ENCODE measurements at regions not wholly inside any gene's neighbourhood (a gene's known extent, or its start where the extent isn't known, plus 50 kb on each side); places are given as distances from the start of the nearest gene placed in this dataset.
"Not testable (repeated sequence)": the region's sequence is repeated elsewhere in the genome, so short reads cannot be mapped to it uniquely, and the experiment has no call there.

- DNase-seq (ENCODE audit: low read depth): no peak
Measured at GRCh38 chr3:33956776-33957175, 158.3 kb downstream of the PDCD6IP start.

GRCh38 chr3:33957176-33957575 is 158.7 kb downstream of the PDCD6IP start:
- DNase-seq (ENCODE audit: low read depth): no peak

GRCh38 chr3:33958661-33959060 is 160.2 kb downstream of the PDCD6IP start:
- DNase-seq (ENCODE audit: low read depth): no peak

- no peak for DNase-seq (ENCODE audit: low read depth)
Measured at GRCh38 chr3:33962396-33962795, 164.0 kb downstream of the PDCD6IP start.

- not testable (repeated sequence) for DNase-seq (ENCODE audit: low read depth)
Measured at GRCh38 chr3:33970180-33970579, 171.8 kb downstream of the PDCD6IP start.

- no peak for DNase-seq (ENCODE audit: low read depth)
Measured at GRCh38 chr3:33971055-33971454, 172.6 kb downstream of the PDCD6IP start.

- DNase-seq (ENCODE audit: low read depth): no peak
Measured at GRCh38 chr3:33975463-33975862, 177.0 kb downstream of the PDCD6IP start.

- DNase-seq (ENCODE audit: low read depth): no peak
Measured at GRCh38 chr3:33977227-33977626, 178.8 kb downstream of the PDCD6IP start.

GRCh38 chr3:33980252-33980651 is 181.8 kb downstream of the PDCD6IP start:
- DNase-seq (ENCODE audit: low read depth): no peak

- DNase-seq (ENCODE audit: low read depth): no peak
Measured at GRCh38 chr3:33982269-33982798, 183.9 kb downstream of the PDCD6IP start.

- DNase-seq (ENCODE audit: low read depth): not testable (repeated sequence)
Measured at GRCh38 chr3:33982949-33983348, 184.5 kb downstream of the PDCD6IP start.

GRCh38 chr3:33989229-33989628 is 190.8 kb downstream of the PDCD6IP start:
- no peak for DNase-seq (ENCODE audit: low read depth)

GRCh38 chr3:33991673-33992072 is 193.2 kb downstream of the PDCD6IP start:
- no peak for DNase-seq (ENCODE audit: low read depth)

GRCh38 chr3:33993631-33994030 is 195.2 kb downstream of the PDCD6IP start:
- no peak for DNase-seq (ENCODE audit: low read depth)

GRCh38 chr3:33994568-33994967 is 196.1 kb downstream of the PDCD6IP start:
- DNase-seq (ENCODE audit: low read depth): no peak

- no peak for DNase-seq (ENCODE audit: low read depth)
Measured at GRCh38 chr3:34000301-34000700, 201.9 kb downstream of the PDCD6IP start.

GRCh38 chr3:34001022-34001421 is 202.6 kb downstream of the PDCD6IP start:
- no peak for DNase-seq (ENCODE audit: low read depth)

GRCh38 chr3:34001990-34002389 is 203.6 kb downstream of the PDCD6IP start:
- no peak for DNase-seq (ENCODE audit: low read depth)

- no peak for DNase-seq (ENCODE audit: low read depth)
Measured at GRCh38 chr3:34002569-34003100, 204.2 kb downstream of the PDCD6IP start.

GRCh38 chr3:34005886-34006285 is 207.5 kb downstream of the PDCD6IP start:
- DNase-seq (ENCODE audit: low read depth): no peak

GRCh38 chr3:34008191-34008590 is 209.8 kb downstream of the PDCD6IP start:
- no peak for DNase-seq (ENCODE audit: low read depth)

- no peak for DNase-seq (ENCODE audit: low read depth)
Measured at GRCh38 chr3:34008836-34009809, 210.7 kb downstream of the PDCD6IP start.

Measured in CMK (cell line).